GM13977 (cell line): ENCODE measurements at regions not wholly inside any gene's neighbourhood (a gene's known extent, or its start where the extent isn't known, plus 50 kb on each side); places are given as distances from the start of the nearest gene placed in this dataset.
"Not testable (repeated sequence)": the region's sequence is repeated elsewhere in the genome, so short reads cannot be mapped to it uniquely, and the experiment has no call there.

Experiments
- DNase-seq: peaks from one replicate; pipeline ENCODE4 v3.0.0; 2012; ENCODE audit warnings: low spot score
- CTCF ChIP-seq: IDR thresholded peaks from 2 replicates; pipeline ENCODE4 v1.5.1; 2012; ENCODE audit warnings: mild to moderate bottlenecking, control low read depth; ENCODE audit not compliant: insufficient read depth; ENCODE audit errors: extremely low read depth, missing control alignments
- in situ Hi-C: fragments of 300-500 bp; cut with MboI; formaldehyde crosslinking; loops from one replicate; pipeline ENCODE4 v1.12.0; 2022; ENCODE audit warnings: low sequenced_read_pairs, low pct_unique_long_range_greater_than_20kb, mixed read lengths, inconsistent platforms; ENCODE audit not compliant: unreplicated experiment

GRCh38 chr20:30500829-30501440 is 756.5 kb upstream of the DEFB115 start:
- no peak for DNase-seq
- TF ChIP-seq CTCF: no peak
- in situ Hi-C loops: no loop called here

GRCh38 chr20:30502670-30503069 is 754.8 kb upstream of the DEFB115 start:
- TF ChIP-seq CTCF: no peak
- in situ Hi-C loops: no loop called here
- no peak for DNase-seq

DNA sequence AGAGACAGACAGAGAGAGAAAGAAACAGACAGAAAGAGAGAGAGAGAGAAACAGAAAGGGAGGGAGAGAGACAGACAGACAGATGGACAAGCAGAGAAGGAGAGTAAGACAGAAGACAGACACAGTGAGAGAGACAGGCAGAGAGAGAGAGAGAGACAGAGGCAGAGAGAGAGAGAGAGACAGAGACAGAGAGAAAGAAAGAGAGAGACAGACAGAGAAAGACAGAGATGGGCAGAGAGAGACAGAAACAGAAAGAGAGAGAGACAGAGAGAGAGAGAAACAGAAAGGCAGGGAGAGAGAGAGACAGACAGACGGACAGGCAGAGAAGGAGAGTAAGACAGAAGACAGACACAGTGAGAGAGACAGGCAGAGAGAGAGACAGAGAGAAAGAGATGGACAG is 754.3 kb upstream of the DEFB115 start:
- DNase-seq, in situ Hi-C loops: not testable (repeated sequence)

DNA sequence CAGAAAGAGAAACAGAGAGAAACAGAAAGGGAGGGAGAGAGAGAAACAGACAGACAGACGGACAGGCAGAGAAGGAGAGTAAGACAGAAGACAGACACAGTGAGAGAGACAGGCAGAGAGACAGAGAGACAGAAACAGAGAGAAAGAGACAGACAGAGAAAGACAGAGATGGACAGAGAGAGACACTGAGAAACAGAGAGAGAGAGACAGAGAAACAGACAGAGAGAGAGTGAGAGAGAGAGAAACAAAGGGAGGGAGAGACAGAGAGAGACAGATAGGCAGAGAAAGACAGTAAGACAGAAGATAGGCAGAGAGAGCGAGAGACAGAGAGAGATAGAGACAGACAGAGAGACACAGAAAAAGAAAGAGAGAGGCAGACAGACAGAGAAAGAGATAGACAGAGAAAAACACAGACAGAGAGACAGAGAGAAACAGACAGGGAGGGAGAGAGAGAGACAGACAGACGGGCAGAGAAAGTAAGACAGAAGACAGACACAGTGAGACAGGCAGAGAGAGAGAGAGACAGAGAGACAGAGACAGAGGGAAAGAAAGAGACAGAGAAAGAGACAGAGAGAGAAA is 753.4 kb upstream of the DEFB115 start:
- in situ Hi-C loops: no loop called here
- DNase-seq: no peak
- no peak for TF ChIP-seq CTCF

DNA sequence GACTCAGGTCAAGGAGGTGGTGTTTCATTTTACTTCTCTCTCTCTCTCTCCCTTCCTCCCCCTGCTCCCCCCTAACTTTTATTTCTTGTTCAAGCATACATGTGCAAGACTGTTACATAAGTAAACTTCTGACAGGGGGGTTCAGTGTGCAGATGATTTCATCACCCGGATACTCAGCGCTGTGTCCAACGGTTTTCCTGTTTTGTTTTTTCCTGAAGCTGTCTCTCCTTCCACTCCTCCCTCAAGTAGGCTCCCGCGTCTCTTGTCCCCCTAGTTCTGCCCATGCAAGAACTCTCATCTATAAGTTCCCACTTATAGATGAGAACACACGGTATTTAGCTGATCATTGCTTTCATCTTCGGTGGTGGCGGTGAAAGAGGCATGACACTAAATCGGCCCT is 751.9 kb upstream of the DEFB115 start:
- TF ChIP-seq CTCF: no peak
- DNase-seq: no peak
- in situ Hi-C loops: no loop called here

- in situ Hi-C loops: no loop called here
- TF ChIP-seq CTCF: no peak
- DNase-seq: no peak
These were observed 751.4 kb upstream of the DEFB115 start for GRCh38 chr20:30506100-30506499.

- DNase-seq, in situ Hi-C loops: not testable (repeated sequence)
These were observed 749.1 kb upstream of the DEFB115 start for GRCh38 chr20:30508382-30508781.
